ENCODE measurements at regions not wholly inside any gene's neighbourhood (a gene's known extent, or its start where the extent isn't known, plus 50 kb on each side); places are given as distances from the start of the nearest gene placed in this dataset.

DNA sequence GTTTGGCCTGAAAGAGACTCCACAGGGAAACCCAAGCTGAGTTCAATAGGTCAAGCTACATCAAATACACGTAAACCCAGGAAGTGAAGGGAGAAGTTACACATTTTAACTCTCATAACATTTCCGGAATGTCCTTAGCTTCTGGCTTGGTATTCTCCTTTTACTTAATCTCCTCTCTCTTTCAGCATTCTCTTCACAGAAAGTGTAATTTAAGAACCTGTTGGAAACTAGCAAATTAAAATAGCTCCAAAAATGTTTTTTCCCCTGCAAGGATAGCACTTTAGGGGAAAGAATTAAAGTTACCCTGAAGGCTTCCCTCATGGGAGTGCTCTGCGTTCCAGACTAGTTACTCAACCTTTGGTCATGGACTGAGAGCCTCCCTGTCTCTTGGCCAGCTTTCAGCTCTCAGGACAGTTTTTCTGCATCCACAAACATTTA, 292.7 kb upstream of the TARS1 start:
- no peaks in the 10 kb centered on the region for H3K27me3 ChIP-seq (ENCODE audit: control insufficient read depth in 1 of 2, insufficient read depth in 2 of 2, low read length in 2 of 2)
- H3K36me3 ChIP-seq (ENCODE audit: insufficient read depth, low read length): no peaks in the 10 kb centered on the region
- TF ChIP-seq, protein P1, sequence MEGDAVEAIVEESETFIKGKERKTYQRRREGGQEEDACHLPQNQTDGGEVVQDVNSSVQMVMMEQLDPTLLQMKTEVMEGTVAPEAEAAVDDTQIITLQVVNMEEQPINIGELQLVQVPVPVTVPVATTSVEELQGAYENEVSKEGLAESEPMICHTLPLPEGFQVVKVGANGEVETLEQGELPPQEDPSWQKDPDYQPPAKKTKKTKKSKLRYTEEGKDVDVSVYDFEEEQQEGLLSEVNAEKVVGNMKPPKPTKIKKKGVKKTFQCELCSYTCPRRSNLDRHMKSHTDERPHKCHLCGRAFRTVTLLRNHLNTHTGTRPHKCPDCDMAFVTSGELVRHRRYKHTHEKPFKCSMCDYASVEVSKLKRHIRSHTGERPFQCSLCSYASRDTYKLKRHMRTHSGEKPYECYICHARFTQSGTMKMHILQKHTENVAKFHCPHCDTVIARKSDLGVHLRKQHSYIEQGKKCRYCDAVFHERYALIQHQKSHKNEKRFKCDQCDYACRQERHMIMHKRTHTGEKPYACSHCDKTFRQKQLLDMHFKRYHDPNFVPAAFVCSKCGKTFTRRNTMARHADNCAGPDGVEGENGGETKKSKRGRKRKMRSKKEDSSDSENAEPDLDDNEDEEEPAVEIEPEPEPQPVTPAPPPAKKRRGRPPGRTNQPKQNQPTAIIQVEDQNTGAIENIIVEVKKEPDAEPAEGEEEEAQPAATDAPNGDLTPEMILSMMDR (IDR thresholded peaks at IDR 0.05): no peak
- H3K27me3 Mint-ChIP-seq: no peaks in the 10 kb centered on the region
- intact Hi-C loops (cut with DNase I, micrococcal nuclease): no loop called here
- no peak overlapping the region for H3K4me3 ChIP-seq (ENCODE audit: low read length)
- POLR2A ChIA-PET: no interaction called here
- no peak overlapping the region for H3K27ac Mint-ChIP-seq
- no peaks in the 10 kb centered on the region for H3K9me3 ChIP-seq (ENCODE audit: control insufficient read depth in 1 of 2, insufficient read depth in 1 of 2, low read length in 2 of 2)
- no peaks in the 10 kb centered on the region for H3K36me3 Mint-ChIP-seq (ENCODE audit: low read depth)
- no peak overlapping the region for H3K27ac ChIP-seq (ENCODE audit: low read depth in 1 of 2, low read length in 2 of 2)
- H3K4me1 ChIP-seq (ENCODE audit: insufficient read depth, low read length): no peaks in the 10 kb centered on the region
- no peaks in the 10 kb centered on the region for H3K9me3 Mint-ChIP-seq
- DNase-seq: no peak
- CTCF ChIA-PET: no interaction called here
- H3K4me1 Mint-ChIP-seq (ENCODE audit: low read depth): no peaks in the 10 kb centered on the region
- ATAC-seq (ENCODE audit: poor library complexity): no peak
- no peak overlapping the region for H3K4me3 Mint-ChIP-seq

DNA sequence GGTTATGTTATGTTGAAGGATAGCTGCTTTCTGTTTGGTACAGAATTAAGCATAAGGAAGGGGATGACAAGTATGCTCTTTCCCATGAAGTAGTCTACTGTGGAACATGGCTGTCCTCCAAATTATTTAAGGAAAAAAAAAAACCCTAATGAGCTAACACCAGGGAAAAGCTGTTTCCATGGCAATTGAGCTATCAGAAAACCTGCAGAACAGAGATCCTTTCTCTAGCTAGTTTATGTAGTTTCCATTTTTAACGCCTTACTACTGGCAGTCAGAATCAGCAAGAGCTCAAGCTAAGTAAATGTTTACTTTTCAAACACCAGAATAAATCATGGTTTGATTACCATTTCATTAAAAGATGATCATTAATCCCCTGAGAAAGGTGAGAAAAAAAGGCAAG, 287.4 kb upstream of the TARS1 start:
- Mint-ChIP-seq H3K9me3 (no peaks in the 10 kb centered on the region), H3K4me3 (no peak overlapping the region), H3K36me3 (ENCODE audit: low read depth) (no peaks in the 10 kb centered on the region), H3K4me1 (ENCODE audit: low read depth) (no peaks in the 10 kb centered on the region), H3K27ac (no peak overlapping the region), H3K27me3 (no peaks in the 10 kb centered on the region)
- no peaks in the 10 kb centered on the region for H3K9me3 ChIP-seq (ENCODE audit: control insufficient read depth in 1 of 2, insufficient read depth in 1 of 2, low read length in 2 of 2)
- H3K4me1 ChIP-seq (ENCODE audit: insufficient read depth, low read length): no peaks in the 10 kb centered on the region
- TF ChIP-seq, protein P1 (IDR thresholded peaks at IDR 0.05): no peak
- ChIA-PET POLR2A (no interaction called here), CTCF (no interaction called here)
- no peaks in the 10 kb centered on the region for H3K27me3 ChIP-seq (ENCODE audit: control insufficient read depth in 1 of 2, insufficient read depth in 2 of 2, low read length in 2 of 2)
- ATAC-seq (ENCODE audit: poor library complexity) (no peak), DNase-seq (no peak)
- H3K4me3 ChIP-seq (ENCODE audit: low read length): no peak overlapping the region
- H3K27ac ChIP-seq (ENCODE audit: low read depth in 1 of 2, low read length in 2 of 2): no peak overlapping the region
- intact Hi-C loops (cut with DNase I, micrococcal nuclease): no loop called here
- H3K36me3 ChIP-seq (ENCODE audit: insufficient read depth, low read length): no peaks in the 10 kb centered on the region

DNA sequence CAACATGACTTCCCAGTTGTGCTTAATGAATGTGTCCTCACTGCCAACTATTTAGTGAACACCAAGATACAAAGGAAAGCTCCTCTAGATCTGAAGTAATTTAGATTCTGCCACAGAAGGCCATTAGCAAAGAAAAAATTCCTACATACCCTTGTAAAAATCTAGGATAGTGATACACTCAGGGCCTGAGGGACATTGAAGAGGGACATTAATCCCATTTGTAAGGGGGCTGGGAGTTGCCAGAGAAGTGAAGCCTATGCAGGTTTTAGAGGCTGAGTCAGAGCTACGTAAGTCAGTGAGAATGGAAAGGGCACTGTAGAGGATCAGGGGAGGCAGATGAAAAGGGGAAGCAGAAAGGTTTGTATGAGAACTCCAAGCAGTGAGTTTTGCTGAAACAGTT, 286.9 kb upstream of the TARS1 start:
- H3K4me1 Mint-ChIP-seq (ENCODE audit: low read depth): no peaks in the 10 kb centered on the region
- no peak overlapping the region for H3K4me3 Mint-ChIP-seq
- intact Hi-C loops (cut with DNase I, micrococcal nuclease): no loop called here
- no peaks in the 10 kb centered on the region for H3K9me3 ChIP-seq (ENCODE audit: control insufficient read depth in 1 of 2, insufficient read depth in 1 of 2, low read length in 2 of 2)
- ChIA-PET POLR2A (no interaction called here), CTCF (no interaction called here)
- H3K27me3 ChIP-seq (ENCODE audit: control insufficient read depth in 1 of 2, insufficient read depth in 2 of 2, low read length in 2 of 2): no peaks in the 10 kb centered on the region
- no peak overlapping the region for H3K27ac Mint-ChIP-seq
- no peaks in the 10 kb centered on the region for H3K4me1 ChIP-seq (ENCODE audit: insufficient read depth, low read length)
- no peak overlapping the region for H3K4me3 ChIP-seq (ENCODE audit: low read length)
- no peaks in the 10 kb centered on the region for H3K36me3 ChIP-seq (ENCODE audit: insufficient read depth, low read length)
- no peaks in the 10 kb centered on the region for H3K9me3 Mint-ChIP-seq
- H3K27me3 Mint-ChIP-seq: no peaks in the 10 kb centered on the region
- no peaks in the 10 kb centered on the region for H3K36me3 Mint-ChIP-seq (ENCODE audit: low read depth)
- TF ChIP-seq, protein P1 (IDR thresholded peaks at IDR 0.05): no peak
- no peak for ATAC-seq (ENCODE audit: poor library complexity)
- no peak for DNase-seq
- H3K27ac ChIP-seq (ENCODE audit: low read depth in 1 of 2, low read length in 2 of 2): no peak overlapping the region
